NCI-H1417 (cell line): ENCODE measurements at regions not wholly inside any gene's neighbourhood (a gene's known extent, or its start where the extent isn't known, plus 50 kb on each side); places are given as distances from the start of the nearest gene placed in this dataset.
"Not testable (repeated sequence)": the region's sequence is repeated elsewhere in the genome, so short reads cannot be mapped to it uniquely, and the experiment has no call there.

Source experiments
- DNase-seq, 3 experiments: peaks; one replicate each; lab custom pipeline; 2025; lab: John Stamatoyannopoulos, UW

DNA sequence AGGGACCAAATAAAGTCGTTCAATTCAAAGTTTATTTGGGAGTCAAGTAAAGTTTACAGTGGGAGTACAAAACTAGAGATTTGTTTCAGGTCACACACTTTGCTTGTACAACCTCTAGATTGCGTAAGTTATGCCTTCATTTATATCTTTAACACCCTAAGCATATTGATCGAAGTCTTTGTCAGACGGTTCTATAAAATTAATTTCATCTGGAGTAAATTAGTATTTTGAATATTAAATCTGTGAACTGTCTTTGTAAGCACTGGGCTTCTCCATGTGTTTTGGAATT lies 119.7 kb downstream of the ACAA2 start:
- DNase-seq = no peak

DNA sequence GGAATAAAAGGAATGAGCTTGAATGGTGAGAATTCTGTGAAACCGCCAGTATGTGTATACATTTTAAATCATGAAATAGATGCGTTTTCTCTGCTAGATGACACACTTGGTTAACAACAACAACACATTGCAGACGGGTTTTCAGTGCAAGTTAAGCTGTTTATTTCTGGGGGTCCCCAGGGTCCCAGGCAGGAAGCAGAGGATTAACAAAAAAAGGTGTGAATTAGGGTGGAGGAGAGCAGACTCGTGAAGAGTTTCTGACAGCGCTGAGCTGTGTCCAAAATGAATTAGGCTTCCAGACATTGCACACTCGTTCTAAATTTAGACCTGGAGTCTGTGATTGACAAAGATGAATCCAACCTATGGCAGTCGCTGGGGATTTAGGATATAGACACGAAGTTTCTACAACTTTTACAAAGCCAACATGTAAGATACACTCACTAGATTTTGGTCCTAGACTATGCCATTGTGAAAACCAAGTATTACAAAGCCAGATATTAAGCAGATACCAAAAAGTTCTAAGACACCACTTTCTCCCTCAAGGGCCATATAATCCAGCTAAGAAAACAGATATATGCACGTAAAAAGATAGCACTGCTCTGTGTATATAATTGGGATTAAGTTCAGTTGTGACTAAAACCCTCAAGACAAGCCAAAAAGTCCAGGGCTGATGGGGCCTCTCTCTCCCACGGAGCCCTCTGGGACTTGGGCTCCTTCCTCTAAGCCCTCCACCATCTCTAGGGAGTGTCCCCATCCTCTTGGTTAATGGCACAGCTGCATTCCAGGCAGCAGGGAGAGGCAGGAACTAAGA lies 120.2 kb downstream of the ACAA2 start:
- no peak for DNase-seq

GRCh38 chr18:49691177-49691608 lies 122.1 kb downstream of the ACAA2 start:
- no peak for DNase-seq

- DNase-seq = no peak
Measured at GRCh38 chr18:49690312-49690711, 123.0 kb downstream of the ACAA2 start.

GRCh38 chr18:49685231-49685942 lies 123.5 kb downstream of the LIPG start:
- DNase-seq = no peak

GRCh38 chr18:49682803-49683190 lies 120.9 kb downstream of the LIPG start:
- DNase-seq = not testable (repeated sequence)

DNA sequence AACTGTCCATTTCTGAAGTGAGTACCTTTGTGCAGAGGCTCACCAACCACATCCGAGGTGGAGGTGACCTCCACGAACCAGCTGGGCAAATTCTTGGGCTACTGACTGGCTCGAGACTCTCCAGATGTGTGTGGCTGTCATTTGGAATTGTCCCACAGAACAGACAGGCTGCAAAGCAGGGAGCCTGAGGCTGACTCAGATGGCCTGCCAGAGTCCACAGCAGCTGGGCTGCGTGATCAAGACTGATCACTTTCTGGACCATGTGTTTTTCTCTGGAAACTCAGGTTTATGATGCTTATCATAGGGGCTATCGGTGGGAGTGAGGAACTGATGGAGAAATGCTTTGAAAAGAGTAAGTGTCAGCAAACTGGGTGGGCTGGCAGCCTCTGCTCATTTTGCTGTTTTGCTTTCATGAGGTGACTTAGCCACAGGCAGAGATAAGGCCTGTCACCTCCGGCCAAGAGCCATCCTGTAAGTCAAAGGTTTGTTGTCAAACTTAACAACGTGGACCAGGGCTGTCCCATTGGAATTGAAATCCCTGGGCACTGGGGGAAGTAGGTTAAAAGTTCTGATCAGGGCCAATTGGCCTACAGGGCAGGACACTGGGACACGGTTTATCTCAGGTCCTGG lies 120.4 kb downstream of the LIPG start:
- no peak for DNase-seq

DNA sequence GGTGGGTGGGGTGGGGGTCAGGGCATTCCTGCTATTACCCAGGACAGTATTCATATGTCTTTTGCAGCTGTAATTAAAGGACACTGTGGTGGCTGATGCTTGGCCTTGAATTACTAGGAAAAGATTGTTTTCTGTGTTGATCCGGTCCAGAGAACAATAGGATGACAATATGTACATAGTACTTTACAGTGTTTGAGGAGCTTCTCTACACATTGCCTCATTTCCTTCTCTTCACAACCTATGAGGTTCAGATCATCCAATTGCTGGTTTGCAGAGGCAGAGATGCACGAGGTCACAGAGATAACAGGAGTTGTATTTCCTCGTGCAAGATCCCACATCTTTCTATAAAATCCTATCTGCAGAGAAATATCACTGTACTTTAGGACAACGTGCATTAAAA lies 119.5 kb downstream of the LIPG start:
- peak in 1 of 3 experiments; percentile 43 for DNase-seq

DNA sequence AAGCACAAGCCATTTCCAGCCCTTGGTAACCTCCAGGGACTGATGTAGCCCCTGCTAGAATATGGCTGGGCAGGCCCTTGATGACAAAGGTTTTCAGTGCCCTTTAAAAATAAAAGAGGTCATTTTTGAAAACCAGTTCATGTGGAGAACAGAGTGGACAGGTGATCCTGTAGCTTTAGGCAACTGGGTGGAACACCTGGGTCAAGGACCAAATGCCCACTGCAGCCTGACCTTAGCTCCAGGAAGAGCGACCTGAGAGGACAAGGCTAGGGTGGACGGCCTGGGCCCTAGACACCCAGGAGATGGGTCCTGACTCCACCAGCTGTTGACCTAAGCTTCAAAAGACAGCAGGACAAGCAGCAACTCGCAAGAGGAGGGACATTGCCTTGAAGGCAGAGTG lies 116.6 kb downstream of the LIPG start:
- DNase-seq = no peak

- peak in 1 of 3 experiments; percentile 53 for DNase-seq
Measured at GRCh38 chr18:49677762-49678413, 116.0 kb downstream of the LIPG start.

- DNase-seq = no peak
Measured at GRCh38 chr18:49677081-49677480, 115.2 kb downstream of the LIPG start.

DNA sequence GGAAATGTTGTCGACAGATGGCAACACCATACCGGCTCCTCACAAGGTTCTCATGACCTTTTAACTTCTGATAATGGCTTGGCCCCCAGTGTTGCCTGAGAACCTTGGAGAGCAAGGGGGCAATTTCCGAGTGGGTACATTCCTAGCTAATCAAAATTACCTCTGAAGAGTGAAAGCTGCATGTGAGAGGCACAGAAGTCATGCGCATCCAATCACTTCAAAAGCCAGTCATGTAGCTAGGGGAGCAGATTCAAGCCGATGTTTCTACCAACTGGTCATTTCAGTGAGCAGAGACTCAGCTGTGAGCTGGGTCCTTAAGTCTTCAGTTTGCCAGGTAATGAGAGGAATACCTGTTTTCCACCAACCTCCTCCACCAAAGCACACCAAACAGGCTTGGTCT lies 111.4 kb downstream of the LIPG start:
- no peak for DNase-seq

DNA sequence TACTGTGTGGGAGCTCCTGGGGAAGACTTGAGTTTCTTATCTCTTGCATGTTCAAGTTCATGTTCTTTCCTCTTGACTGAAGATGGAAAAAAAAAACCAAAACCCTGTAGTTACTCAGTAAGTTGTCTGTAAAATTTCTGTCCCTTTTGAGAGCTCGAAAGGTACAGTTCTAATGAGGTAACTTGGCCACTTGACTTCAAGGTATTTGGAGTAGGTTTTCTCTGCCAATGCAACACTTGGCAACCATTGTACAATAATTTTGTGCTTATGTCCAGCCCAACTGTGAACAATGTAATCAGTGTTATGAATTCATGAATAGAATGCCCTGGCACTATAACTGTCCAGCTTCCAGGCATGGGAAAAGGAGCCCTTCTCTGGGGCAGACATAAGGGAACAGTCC lies 111.0 kb downstream of the LIPG start:
- DNase-seq = no peak

DNA sequence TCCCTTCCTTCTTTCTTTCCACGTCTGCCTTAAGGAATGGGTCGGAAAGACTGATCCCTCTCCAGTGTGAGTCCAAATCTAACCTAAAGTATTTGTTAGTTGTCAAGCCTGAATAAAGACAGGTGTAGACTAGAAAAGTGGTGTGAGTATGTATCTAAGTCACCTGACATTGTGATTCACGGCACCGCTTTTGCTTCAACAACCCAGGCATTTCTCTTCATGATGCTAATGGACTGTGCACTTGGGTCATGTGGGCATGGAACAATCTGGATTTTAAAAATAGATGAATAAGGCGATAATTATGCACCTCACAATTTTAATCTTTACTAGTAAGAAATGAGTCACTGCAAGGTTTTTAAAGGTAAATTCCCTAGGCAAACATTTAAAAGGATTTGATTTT lies 107.5 kb downstream of the LIPG start:
- no peak for DNase-seq

DNA sequence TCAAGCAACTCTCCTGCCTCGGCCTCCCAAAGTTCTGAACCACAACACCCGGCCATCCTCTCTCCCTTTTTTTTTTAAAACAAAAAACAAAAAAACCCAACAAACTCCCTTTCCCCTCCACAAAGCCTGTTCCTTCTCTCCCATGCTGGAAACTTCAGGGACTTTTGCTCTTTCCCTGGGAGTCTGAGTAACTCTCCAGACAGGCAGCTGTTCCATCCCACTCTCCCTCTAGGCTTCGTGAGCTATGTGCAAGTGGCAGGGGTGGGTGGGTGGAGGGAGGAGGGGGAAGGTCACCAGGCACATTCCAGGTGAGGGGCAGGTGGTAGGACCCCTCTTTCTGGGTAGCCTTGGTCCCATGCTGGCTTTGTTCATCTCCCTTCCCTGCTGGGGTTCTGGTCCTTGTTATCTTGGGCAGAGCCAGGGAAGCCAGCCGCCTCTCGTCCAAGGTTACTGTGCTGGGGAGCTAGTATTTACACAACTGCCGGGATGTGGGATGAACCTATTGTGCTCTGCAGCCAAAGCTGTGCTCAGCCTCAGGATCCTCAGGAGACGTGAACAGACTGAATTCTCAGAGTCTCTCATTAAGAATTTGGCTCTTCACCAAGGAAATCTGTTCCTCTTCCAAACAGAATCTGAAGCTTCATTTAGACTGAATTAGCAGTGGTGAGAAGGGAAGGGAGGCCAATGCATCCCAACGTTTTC lies 106.9 kb downstream of the LIPG start:
- DNase-seq = peak; percentile 7 to 74 (median 56)

DNA sequence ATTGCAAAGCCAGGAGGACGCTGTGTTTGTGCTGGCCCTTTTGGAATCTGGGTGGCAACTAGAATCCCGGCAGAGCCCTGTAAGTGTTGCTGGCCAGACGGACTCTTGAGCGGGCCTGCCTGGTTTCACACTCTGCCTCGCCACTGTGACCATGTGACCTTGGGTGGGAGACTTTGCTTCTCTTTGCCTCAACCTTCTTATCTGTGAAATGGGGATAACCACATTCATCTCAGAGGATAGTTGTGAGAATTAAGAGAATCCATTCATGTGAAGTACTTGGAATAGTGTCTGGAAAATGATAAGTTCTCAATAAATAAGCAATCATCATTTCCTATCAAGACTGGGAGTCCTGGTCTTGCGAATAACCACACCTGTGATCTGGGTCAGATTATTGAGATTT lies 105.6 kb downstream of the LIPG start:
- DNase-seq = no peak

DNA sequence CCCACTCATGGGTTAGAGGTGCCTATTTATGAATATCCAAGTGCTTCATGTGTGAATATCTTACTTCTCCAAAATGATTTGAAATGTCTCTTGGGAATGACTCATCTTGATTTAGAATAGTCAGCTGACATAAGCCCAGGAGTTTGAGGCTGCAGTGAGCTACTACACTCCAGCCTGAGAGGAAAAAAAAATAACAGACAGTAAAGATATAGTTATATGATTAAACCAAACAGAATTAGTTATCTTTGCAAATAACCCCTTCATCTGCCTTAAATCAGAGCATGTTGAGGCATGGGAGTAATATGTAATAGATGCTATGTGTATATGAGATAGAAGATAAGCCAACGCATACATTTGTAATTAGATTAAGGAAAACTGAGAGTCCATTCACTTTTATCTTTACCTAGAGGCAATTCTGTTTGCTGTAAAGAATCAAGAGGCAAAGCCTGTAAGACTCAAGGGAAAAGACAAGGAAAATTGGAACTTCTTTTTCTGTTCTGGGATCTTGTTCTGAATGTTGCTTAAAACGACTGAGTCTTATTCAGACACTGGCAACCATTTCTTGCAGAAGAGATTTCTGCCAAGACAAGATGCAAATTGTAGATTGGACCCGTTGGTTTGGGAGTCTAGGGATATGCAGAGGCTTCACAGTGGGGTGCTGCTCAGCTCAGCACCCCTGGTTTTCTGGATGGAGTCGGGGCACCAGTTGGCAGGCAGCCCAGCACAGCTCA lies 104.4 kb downstream of the LIPG start:
- DNase-seq = no peak

DNA sequence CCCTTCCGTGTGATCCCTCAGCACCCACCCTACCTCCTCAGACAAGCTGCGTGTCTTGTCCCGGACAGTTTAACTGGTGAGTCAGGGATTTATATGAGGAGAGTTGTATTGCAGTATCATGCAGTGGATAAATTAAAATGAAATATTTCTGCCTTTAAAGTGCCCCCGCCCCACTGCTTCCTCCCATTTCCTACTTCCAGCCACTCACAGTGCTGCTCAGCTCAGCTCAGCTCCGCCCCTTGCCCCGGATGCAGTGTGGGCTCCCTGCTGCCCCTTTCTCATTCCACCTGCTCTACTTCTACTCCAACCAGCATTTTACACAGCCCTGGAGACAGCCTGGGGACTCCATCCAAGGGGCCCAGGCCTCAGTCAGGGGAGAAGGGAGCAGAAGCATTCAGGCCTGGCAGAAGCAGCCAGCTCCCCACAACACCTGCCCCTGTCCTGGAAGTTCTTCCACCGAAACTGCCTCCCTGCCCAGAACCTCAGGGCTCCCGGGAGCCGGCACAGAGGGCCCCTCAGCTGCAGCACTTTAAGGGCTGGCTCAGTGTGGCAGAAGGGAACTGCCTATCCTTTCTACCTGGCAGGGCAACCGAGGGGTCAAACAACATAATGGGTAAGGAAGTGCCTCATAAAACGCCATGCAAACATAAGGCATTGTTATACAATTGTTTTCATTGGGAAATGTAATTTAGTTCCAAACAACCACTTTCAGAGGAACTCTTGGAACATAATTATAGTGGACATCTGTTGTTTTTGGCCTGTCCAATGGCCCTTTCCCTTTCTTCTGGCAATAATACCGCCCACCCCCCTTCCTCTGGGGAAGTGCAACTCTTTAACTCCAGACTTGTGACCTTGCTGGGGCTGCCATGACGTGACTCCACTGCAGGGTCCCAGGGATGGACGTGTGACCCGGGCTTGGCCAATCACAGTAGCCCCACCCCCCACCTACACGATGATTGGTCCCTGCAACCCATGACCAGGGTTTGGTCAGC lies 102.3 kb downstream of the LIPG start:
- peak in 1 of 3 experiments; percentile 69 for DNase-seq

DNA sequence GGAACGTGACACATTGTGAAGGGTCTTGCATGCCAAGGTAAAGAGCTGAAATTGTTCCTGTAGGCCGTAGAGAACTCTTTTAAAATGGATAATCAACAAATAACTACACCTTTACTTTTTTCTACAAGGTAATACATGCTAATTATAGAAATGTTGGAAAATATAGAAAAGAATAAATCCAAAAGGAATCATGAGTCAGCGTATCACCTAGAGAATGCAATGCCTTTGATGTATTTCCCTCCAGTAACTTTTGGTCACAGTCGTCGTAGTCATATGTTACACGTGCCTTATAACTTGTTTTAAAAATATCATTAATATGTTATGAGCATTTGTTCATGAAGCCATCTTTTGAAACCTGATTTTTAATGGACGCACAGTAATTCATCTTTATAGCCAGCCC lies 100.6 kb downstream of the LIPG start:
- no peak for DNase-seq

DNA sequence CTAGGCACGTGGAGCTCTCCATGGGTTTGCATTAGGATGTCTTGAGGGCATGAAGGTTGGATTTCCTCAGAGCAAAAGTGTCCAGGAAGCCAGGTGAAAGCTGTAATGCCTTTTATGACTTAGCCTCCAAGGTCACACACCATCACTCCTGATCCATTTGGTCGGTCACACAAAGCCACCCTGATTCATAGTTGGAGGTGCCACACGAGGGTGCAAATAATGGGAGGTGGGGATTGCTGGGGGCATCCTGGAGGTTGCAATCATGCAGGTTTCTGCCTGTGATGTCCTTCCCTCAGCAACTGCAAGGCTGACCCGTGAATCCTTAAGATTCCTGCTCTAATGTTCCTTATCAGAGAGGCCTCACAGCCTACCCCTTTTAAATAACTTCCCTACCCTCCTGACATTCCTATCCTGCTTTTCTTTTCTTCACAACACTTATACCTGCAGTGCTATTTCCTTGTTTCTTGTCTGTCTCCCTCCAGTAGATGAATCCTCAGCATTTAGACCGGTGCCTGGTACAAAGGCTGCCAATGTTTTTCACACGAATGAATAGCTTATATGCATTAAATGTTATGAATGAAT lies 97.1 kb downstream of the LIPG start:
- no peak for DNase-seq
